GM21515 (cell line): ENCODE measurements at regions not wholly inside any gene's neighbourhood (a gene's known extent, or its start where the extent isn't known, plus 50 kb on each side); places are given as distances from the start of the nearest gene placed in this dataset.
A peak's percentile ranks its signal among the peaks of the same experiment; 100 is the strongest.
"Not testable (repeated sequence)": the region's sequence is repeated elsewhere in the genome, so short reads cannot be mapped to it uniquely, and the experiment has no call there.

Experiments used
- ATAC-seq: cut with Tn5 transposase; IDR thresholded peaks from one replicate; pipeline ENCODE4 v1.9.1; 2021; ENCODE audit not compliant: unreplicated experiment

- ATAC-seq: no peak
Observed at GRCh38 chr14:89743828-89744227, 210.7 kb downstream of the EFCAB11 start.

- ATAC-seq: no peak
Observed at GRCh38 chr14:89740241-89740640, 214.3 kb downstream of the EFCAB11 start.

DNA sequence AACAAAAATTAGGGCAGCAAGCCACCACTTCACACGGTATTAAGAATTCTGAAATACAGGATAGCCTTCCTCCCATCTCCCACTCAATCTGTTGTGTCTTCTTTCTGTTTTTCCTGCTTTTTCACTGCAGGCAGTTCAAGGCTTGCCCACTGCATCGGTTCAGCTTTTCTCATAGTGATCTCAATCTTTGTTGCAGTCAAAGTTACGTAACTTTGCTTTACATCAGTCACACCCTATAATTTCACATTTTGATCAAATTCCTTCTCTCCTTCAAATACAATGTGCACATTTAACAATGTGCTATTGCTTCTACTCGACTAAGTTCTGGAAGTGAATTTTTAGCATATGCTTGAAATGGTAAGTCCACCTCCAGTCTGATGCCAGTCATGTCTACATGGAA, 217.6 kb downstream of the EFCAB11 start:
- no peak for ATAC-seq

DNA sequence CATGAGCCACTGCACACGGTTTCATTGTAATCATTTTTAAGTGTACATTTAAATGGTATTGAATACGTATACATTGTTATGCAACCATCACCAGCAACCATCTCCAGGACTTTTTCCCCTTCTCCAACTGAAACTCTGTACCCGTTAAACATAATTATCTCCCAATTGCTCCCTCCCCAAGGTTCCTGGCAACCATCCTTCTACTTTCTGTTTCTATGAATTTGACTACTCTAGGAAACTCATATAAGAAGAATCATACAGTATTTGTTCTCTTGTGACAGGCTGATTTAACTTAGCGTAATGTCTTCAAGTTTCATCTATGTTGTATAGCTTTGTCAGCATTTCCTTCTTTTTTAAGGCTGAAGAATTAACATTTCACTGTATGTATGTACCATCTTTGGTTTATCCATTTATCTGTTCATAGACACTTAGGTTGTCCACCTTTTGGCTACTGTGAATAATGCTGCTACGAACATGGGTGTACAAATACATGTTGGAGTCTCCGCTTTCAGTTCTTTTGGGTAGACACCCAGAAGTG, 223.1 kb downstream of the EFCAB11 start:
- no peak for ATAC-seq

DNA sequence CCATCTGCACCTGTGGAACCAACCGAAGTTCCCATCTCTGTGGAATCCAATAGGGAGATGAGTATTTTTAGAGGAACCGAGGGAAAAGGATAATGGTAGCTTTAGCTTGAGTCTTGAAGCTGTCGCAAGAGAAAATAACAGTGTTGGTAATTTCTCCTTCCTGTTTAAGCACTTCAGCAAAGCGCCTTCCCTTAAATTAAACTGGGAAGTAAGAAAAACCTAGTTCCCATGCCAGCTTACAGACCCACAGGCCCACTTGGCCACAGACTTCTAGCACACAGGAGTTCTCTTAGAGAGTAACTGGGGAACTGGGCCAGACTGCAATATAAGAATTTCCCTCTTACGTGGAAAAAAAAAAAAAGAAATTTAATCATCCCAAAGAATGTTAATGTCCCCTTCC, 223.8 kb downstream of the EFCAB11 start:
- no peak for ATAC-seq

GRCh38 chr14:89728964-89729363, 225.6 kb downstream of the EFCAB11 start:
- ATAC-seq: no peak

DNA sequence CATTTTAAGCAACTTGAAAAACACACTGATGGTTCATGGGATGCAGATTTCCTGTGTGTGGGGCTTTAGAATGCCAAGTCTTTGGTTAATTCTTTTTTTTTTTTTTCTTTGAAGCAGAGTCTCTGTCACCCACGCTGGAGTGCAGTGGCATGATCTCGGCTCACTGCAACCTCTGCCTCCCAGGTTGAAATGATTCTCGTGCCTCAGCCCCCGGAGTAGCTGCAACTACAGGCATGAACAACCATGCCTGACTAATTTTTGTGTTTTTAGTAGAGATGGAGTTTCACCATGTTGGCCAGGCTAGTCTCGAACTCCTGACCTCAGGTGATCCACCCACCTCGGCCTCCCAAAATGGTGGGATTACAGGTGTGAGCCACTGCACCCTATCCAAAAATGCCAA, 228.3 kb downstream of the EFCAB11 start:
- not testable (repeated sequence) for ATAC-seq

GRCh38 chr14:89724628-89724960, 229.9 kb downstream of the EFCAB11 start:
- no peak for ATAC-seq

GRCh38 chr14:89723930-89724627, 230.5 kb downstream of the EFCAB11 start:
- no peak for ATAC-seq

- ATAC-seq: no peak
Observed at GRCh38 chr14:89721956-89722355, 232.6 kb downstream of the EFCAB11 start.

DNA sequence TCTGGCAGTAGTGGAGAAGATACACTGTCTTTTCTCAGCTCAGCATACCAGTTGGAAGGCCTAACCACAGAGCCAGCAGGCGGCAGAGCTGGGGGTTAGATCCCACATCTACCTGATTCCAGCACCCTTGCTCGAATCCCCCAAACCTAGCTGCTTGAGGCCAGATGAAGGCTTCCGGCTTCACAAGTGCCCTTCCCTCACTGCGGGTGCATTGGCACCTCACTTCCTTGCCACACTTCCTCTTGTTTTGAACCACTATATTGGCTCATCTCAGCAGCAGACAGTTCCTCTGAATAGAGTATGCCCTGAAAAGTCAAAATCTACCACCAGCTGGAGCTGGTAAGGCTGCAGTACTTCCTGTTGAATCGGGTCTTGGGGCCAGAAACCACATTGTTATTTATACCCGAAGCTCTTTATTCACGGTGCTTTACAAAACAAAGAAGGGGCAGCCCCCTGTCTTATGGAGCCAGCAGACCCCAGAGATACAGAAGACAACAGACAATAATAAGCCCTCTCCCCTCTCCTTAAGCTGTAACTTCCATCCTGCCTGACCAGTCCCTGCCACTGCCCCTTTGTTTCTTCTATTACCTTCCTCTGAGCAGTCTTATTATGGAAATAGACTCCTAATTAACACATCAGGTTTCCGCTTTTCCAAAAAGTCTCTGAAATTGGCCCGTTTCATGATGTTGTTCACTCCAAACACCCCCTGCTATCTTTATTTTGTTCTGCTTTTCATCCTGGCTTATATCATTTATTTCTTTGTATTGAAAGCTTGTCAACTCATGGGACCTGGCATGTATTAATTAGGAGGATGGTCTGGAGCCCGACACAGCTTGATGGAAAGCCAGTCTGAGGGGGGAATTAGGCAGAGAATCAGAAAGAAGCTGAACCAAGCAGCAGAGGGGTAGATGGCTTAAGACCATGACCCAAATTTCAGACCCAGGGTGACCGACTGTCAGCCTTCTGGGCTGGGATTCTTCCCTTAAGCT, 233.5 kb downstream of the EFCAB11 start:
- ATAC-seq: peak; percentile 65

DNA sequence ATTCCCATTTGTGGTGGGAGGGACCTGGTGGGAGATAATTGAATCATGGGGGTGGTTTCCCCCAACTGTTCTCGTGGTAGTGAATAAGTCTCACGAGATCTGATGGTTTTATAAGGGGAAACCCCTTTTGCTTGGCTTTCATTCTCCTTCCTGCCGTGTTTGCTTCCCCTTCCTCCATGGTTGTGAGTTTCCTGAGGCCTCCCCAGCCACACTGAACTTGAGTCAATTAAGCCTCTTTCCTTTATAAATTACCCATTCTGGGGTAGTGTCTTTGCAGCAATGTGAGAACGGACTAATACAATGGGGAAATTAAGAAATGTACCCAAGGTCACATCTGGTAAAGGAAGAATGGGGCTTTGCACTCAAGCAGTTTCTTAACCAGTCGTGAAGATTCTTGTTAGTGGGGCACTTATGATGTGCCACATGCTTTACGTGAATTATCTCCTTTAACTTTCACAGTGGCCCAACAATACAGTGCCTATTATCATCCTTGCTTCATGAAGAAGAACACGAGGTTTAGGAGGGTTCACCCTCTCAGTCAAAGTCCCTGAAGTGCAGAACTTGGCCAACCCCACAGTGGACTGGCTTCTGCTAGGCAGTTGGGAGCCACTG, 234.3 kb downstream of the EFCAB11 start:
- no peak for ATAC-seq

- ATAC-seq: no peak
Observed at GRCh38 chr14:89719366-89720075, 235.0 kb downstream of the EFCAB11 start.

DNA sequence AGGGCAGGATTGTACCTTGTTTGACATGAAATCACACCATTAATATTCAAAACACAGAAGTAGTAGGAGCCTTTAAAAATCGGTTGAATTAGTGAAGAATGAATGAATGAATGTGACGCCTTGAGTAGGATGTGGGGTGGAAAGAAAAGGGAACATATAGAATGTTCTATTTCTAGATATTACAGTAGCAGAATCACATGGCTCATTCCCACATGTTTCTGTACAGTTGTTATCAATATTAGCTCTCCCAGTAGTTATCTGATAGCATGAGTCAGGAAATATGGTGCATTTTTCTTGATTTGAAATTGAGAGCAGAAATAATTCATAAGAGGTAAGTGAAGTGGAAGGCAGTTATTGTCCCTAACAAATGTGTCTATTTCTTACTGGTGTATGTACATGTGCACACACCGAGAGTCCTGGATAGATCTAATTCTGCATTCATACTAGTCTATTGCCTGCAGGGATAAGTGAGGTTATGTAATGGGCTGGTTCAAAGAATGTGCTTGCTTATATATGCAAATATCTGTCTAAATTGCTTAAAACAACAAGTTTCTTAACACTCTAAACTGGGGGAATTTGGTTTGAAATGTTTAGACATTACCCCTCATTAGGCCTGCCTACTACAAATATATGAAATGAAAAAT, 245.4 kb downstream of the EFCAB11 start:
- ATAC-seq: no peak

- no peak for ATAC-seq
Observed at GRCh38 chr14:89707086-89707485, 247.4 kb downstream of the EFCAB11 start.

DNA sequence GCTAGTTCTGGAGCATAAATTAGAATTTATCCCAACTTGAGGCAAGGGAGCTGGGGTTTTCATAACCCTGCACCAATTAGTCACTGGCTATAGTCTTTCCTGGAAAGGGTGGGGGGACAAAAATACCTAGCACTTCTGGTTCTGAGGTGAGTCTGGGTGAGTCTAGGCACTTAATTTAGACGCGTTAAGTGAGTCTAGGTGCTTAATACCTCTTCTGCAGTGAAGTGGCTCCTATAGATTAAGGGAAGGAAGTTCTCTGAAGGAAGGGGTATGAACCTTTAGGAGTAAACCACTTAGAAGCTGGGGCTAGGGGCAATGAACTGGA, 251.7 kb downstream of the EFCAB11 start:
- no peak for ATAC-seq

DNA sequence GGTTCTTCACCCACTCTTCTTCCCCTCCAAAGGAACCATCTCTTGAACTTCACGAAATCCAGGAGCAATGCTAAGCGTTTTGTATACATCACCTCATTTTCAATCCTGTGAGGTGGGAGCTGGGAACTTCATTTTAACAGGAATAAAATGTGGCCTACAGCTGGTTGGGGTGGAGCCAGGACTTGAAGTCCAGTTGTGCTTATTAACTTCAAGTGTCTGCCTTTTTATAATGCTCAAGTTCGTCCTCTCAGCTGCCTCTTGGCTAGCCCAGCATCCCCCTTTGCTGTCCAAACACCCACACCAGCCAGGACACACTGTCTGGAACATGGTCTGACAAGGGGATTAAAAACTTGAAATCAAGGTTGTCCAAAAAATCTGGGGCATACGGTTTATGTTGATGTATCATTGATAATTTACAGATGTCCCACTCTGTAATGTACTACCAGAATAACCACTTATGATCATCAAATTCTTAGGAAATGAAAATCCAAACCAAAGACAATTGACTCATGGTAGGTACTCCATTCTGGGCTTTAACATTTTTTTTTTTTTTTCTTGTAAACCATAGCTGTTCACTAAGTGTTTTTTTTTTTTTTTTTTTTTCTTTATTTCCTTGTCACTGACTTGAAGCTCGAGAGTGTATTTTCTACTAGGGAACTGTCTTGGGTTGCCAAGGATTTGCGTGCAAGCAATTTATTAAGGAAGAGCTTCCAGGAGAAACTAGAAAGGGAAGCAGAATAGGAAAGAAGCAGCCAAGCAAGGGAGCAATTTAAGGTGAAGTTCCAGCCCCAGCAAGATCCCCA, 252.3 kb downstream of the EFCAB11 start:
- no peak for ATAC-seq

DNA sequence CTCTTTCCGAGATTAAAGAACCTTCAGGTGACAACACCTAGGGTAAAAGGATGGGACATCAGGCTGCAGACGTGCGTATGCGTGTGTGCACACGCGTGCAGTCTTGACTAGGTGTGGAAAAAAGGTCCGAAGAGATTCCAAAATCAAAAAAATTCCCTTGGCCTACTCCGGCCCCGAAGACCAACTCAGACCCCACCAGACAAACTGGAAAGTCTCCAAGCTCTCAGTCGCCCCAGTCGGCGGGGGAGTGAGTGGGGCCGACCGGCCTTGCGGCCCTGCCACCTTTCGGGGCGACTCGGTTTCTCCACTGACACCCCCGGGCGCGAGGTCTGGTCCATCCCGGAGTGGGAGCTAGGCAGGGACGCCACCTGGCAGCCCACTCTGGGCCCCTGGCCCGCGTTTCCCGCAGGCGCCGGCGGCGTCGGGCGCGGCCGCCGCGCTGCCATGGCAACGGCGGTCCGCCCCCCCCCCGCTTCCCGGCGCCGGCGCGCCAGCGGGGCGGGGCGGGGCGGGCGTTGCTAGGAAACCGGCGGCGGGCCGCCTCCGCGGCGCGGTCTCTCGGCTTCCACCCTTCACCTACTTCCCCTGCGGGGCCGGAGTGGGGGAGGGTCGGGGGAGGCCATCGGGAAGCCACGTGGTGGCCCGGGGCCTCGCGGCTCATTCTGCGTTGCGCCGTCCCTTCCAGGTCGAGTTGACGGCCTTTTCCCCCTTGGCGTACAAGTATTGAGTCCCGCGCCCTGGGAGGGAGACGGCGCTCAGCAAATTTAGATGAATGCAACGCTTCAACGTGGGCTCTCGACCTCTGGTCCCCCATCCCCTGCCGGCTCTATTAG, 253.1 kb downstream of the EFCAB11 start:
- peak; percentile 77 for ATAC-seq

- no peak for ATAC-seq
Observed at GRCh38 chr14:89700801-89701200, 253.7 kb downstream of the EFCAB11 start.
